ENCODE measurements at regions not wholly inside any gene's neighbourhood (a gene's known extent, or its start where the extent isn't known, plus 50 kb on each side); places are given as distances from the start of the nearest gene placed in this dataset.

DNA sequence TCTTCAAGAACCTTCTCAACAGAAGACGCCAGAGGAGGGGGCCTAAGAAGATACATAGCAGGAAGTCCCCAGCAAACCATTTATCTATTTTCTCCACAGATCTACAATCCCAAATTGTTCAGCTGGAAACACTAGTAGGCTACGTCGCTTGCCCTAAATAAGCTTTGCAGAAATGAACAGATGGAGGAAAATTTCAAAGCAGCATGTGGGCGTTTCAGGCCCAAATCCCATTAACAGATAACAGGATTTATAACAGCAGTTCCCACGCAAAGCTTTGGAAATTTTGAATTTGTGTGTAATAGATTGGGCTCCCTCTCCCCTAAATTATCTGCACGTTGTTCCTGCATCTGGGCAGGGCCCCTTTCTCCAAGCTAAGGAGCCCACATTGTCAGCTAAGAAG lies 60.6 kb upstream of the FRMD4A start:
- peak; percentile 57 for DNase-seq (ENCODE audit: low spot score)

DNA sequence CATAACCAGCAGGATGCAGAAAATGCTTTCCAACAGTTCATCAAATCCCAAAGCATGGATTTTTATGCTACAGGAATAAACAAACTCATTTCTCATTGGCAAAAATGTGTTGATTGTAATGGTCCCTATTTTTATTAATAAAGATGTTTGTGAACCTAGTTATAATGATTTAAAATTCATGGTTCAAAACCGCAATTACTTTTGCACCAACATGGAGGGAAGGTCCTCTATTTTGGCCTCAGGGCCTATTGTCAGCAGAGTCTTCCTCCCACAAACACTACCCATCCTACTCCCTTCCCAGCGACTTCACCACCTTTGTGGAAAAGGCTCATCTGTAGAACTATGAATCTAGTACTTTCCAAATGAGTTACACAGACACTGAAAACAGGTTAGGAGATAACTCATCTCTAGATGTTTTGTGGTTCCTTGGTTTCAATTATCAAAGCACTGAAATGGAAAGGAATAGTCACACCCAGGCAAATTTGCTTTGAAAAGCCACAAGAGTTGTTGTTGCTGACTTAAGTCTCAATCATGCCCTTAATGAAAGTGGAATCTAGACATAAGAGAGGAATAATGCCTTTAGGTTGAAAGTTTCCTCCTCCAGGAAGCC lies 59.4 kb upstream of the FRMD4A start:
- no peak for DNase-seq (ENCODE audit: low spot score)

- DNase-seq (ENCODE audit: low spot score) = no peak
Observed at GRCh38 chr10:14385596-14386593, 55.2 kb upstream of the FRMD4A start.

GRCh38 chr10:14384915-14385314 lies 54.2 kb upstream of the FRMD4A start:
- no peak for DNase-seq (ENCODE audit: low spot score)

DNA sequence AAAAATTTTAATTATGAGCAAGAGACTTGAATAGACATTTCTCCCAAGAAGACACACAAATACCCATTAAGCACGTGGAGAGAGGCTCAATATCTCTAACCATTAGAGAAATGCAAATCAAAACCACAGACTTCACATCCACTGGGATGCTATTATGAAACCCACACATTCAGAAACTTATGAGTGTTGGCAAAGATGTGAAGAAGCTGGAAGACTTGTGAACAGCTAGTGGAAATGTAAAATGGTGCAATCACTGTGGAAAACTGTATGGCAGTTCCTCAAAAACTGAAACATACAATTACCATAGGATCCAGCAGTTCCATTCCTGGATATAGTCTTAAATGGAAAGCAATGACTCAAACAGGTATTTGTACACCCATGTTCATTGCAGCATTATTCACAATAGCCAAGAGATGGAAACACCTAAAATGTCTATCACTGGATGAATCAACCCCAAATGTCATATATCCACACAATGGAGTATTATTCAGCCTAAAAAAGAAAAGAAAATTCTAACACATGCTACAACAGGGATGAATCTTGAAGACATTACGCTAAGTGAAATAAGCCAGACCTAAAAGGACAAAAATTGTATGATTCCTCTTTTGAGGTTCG lies 53.5 kb upstream of the FRMD4A start:
- DNase-seq (ENCODE audit: low spot score) = no peak

GRCh38 chr10:14383266-14383665 lies 52.5 kb upstream of the FRMD4A start:
- DNase-seq (ENCODE audit: low spot score) = peak; percentile 48

GRCh38 chr10:14382531-14382930 lies 51.8 kb upstream of the FRMD4A start:
- no peak for DNase-seq (ENCODE audit: low spot score)

GRCh38 chr10:14382022-14382421 lies 51.3 kb upstream of the FRMD4A start:
- DNase-seq (ENCODE audit: low spot score) = no peak

DNA sequence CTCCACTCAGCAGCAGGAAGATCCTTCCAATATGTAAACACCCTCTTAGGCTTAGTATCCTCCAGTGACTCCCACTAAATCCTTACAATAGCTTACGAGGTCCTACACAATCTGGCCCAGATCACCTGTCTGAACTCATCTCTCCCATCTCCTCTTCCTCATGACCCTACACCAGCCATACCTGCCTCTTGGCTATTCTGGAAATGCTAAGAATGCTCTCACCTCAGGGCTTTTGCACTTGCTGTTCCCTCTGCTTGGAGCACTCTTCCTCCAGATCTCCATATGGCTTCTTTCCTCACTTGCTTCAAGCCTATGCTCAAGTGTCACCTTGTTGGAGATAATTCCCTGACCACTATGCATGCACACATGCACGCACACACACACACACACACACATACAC lies 50.8 kb upstream of the FRMD4A start:
- DNase-seq (ENCODE audit: low spot score) = no peak

DNA sequence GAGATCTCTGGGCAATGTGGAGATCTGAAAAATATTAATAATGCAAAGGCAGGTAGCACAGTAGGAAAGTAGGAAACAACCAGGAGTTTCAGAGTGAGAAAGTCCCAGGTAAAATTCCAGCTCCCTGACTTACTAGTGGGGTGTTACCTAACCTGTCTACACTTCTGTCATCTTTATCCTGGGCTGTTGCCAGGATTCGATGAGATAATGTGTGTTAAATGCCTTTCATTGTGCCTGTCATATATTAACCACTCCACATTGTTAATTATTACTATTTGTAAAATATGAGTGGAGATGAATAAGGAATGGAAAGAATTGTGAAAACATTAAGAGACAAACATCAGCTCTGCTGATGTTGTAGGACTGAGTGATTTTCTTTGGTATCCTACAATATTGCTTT lies 50.0 kb upstream of the FRMD4A start:
- DNase-seq (ENCODE audit: low spot score) = no peak

Measured in Ammon's horn (tissue), 1 donor.